Muscle of arm (tissue), 1 donor: ENCODE measurements at regions not wholly inside any gene's neighbourhood (a gene's known extent, or its start where the extent isn't known, plus 50 kb on each side); places are given as distances from the start of the nearest gene placed in this dataset.

Source experiments
- DNase-seq: peaks from one replicate; pipeline ENCODE4 v3.0.0-alpha.2; 2013

DNA sequence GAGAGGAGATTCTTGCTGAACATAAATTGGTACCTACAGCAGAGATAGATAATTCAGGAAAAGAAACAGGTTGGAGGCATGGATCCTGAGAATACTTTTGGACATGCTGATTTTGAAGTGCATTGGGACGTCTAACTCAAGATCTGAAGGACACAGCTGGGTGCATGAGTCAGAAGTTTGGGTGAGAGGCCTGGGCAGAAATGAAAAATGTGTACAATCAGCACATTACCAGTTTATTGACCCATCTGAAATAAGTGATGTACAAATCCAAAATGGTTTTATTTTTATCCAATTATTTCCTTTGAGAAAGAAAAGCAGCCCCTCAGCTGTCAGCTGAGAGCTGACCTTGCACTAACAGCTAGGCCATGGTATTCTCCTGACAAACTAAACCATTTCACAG is 975.2 kb upstream of the B3GALT2 start:
- no peak for DNase-seq

- no peak for DNase-seq
These were observed 973.5 kb upstream of the B3GALT2 start for GRCh38 chr1:194159941-194160340.

- no peak for DNase-seq
These were observed 969.5 kb upstream of the B3GALT2 start for GRCh38 chr1:194155962-194156361.

GRCh38 chr1:194151056-194151455 is 964.6 kb upstream of the B3GALT2 start:
- DNase-seq, result no peak

- DNase-seq, result no peak
These were observed 963.8 kb upstream of the B3GALT2 start for GRCh38 chr1:194150242-194150641.

- no peak for DNase-seq
These were observed 946.7 kb upstream of the B3GALT2 start for GRCh38 chr1:194133152-194133551.

DNA sequence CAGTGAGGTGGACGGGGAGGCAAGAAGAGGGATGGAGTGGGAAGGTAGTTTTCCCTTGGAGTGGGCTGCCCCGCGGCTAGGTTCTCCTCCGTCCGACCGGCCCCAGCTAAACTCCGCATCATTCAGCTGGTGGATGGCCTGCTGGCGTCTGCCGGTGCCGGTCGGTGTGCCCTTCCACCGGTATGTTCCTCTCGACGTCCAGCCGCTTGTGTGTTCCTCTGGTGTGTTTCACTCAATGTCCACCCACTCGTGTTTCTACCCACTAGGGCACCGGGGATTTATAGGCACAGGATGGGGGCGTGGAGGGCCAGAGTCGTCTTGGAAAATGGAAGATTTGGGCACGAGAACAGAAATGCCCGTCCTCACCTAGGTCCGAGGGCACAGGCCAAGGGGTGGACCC is 931.7 kb upstream of the B3GALT2 start:
- no peak for DNase-seq

DNA sequence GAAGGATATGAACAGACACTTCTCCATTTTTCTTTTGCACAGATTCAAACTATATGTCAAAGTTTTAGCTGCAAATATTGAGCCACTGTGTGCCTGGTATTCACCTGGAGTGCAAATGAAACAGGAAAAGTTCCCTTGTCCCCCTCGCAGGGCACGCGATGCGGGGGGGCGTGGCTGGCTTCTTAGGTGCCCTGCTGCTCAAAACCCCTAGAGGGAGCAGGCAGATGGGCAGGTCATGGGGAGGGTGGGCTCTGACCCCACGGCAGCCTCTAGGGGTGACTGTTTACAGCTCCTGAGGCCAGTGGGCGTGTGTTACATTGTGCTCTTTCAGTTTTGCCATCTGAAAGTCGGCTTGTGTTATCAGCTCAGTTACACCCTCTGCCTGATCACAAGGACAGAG is 931.2 kb upstream of the B3GALT2 start:
- no peak for DNase-seq

GRCh38 chr1:194114288-194114687 is 927.9 kb upstream of the B3GALT2 start:
- no peak for DNase-seq

DNA sequence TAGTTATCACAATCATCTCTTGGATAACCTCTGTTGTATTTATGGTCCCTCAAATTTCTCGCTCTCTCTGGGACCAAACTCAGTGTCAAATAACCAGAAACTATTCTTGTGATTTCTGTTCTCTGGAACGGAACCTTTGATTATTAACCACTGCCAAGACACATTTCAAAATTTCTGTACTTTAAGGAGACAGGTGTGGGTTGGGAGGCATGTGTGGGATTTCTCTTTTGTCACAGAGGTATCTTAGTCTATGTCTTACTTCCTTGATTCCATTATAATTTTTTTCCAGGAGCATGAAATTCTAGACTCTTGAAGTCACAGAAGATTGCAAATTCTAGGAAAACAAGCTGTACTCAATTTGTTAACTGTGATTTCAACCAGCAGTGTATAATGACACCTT is 919.0 kb upstream of the B3GALT2 start:
- no peak for DNase-seq

DNA sequence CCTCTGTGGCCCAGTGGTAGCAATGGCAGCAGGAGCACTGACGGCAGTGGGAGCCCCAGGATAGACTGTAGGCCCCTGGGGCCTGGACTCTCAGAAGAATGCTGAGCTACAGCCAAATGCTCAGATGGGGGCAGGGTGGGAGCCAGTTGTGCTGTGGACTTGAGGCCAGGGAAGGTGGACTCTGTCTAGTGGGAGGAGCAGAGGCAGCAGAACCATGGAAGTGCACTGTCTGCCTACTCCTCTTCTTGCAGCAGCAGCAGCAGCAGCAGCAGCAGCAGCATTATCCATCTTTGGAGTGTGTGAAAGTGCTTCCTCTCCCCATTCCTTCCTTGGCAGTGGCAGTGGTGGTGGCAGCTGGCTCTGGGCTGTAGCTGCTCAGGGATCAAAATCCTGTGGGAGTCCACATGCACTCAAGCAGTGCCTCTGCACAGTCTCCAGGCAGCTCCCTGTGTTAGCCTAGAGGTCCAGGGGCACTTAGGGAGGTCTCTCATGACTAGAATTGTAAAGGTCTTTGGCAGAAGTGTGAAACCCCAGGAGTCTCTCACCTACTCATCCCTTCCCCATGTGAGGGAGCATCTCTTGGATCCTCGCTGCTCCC is 917.9 kb upstream of the B3GALT2 start:
- no peak for DNase-seq

DNA sequence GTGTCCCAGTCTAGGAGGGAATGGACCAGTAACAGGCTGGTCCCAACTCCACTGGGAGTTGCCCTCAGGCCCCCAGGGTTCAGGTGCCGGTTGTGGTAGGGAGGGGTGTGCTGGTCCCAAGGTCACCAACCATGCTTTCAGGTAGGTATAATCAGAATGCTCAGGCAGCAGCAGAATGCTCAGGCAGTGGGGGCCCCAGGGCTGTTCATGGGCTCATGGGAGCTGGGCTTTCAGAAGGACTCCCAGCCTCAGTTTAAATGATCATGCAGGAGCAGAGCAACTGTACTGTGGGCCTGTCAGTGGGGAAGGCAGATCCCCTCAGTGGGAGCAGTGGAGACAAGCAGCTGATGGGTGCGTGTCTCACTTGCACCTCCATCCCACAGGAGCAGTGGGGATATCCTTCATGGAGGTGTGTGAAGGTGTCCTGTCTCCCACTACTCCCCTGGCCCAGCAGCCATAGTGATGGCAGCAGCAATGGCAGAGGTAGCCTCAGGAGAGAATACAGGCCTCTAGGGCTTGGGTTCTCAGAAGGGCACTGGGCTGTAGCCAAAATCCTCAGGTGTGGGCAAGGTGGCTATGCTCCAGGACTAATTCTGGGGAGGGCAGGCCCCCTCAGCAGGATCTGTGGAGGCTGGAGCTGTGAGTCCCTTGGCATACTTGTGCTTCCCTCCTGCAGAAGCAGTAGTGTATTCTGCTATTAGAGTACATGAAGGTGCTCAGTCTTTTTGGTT is 917.3 kb upstream of the B3GALT2 start:
- no peak for DNase-seq

DNA sequence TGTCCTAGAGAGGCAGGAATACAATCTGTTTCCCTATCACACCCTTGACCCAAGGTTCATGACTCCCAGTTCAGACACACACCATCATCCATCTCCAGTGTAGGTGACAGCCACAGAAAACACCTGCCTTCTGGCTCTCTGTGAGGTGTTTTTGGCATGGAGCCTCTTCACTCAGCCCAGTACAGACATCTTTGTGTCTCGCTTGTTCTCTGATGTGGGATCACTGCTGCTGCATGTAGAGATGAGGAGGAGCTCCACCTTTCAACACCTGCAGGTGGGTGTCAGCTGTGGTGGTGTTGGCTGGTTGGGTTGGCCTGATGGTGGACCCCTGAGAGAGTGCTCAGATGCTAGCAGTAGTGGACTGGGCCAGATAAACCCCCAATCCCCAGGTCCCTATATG is 916.7 kb upstream of the B3GALT2 start:
- DNase-seq, result no peak

- DNase-seq, result no peak
These were observed 916.2 kb upstream of the B3GALT2 start for GRCh38 chr1:194102607-194103006.

- DNase-seq, result no peak
These were observed 898.3 kb upstream of the B3GALT2 start for GRCh38 chr1:194084755-194085154.

GRCh38 chr1:194081444-194081843 is 895.0 kb upstream of the B3GALT2 start:
- no peak for DNase-seq

DNA sequence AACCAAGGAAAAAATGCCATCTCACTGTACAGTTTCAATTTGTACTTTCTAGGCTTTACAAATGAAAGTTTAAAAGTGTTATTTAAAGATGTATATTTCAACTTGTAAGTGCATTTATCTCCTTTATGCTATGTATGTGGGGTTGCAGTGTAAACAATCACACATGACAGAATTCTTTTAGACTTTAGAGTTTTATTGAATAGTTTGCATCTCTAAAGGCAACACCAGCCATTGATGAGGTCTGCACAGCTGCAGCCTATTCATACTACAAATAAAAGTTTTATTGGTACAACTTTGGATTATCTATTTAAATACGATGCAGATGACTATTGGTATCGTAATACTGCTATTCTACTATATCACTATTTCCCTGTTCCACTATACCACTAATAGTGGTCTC is 894.4 kb upstream of the B3GALT2 start:
- no peak for DNase-seq

DNA sequence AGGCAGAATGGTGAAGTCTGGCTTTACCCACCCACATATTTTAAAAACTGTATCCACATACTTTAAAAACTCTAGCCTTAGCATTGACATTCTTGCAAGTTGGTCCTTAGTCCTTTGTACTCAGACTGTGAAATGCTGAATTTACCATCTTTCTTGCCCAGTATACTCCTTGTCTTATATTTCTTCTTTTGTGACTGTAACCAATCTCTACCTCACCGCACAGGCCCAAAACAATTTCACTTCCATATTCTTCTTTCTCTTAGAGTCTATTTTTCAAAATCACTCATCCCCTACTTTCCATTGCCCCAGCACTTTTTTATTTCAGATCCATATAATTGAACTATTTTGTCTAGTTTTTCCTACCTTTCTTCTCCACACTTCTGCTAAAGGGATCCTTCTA is 892.4 kb upstream of the B3GALT2 start:
- DNase-seq, result no peak

DNA sequence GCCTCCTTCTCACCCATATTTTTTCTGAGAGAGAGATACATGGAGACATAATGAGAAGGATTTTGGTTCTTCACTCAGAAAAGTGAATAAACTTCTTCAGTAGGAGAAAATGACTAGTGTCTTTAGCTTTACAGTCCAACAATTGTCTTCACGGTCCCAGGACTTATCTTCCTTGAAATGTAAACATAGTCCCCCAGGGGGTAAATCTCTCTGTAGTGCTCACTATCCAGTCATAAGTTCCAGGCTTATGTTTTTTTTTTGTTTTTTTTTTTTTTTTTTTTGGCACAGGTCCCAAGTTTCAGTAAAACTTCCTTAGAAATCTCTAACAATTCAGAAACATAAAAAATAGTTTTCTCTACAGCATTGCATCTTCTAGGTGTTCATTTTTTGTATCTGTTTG is 890.2 kb upstream of the B3GALT2 start:
- no peak for DNase-seq

DNA sequence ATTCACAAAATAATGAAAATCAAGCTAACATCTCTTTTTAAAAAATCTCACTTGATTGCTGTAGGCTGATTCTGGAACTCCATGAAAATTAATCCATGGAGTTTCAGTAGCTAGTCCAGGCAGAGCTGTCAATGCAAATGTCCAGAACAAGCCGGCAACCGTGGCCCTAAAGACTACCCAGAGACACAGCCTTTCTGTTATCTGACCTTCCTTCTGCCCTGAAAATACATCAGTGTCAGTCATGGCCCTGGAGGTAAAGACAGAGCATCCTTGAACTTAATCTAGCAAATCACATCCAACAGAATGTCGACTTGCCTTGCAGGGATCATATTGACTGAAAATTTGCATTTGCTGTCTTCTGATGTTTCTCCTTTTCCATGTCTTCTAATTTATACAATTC is 887.4 kb upstream of the B3GALT2 start:
- no peak for DNase-seq

DNA sequence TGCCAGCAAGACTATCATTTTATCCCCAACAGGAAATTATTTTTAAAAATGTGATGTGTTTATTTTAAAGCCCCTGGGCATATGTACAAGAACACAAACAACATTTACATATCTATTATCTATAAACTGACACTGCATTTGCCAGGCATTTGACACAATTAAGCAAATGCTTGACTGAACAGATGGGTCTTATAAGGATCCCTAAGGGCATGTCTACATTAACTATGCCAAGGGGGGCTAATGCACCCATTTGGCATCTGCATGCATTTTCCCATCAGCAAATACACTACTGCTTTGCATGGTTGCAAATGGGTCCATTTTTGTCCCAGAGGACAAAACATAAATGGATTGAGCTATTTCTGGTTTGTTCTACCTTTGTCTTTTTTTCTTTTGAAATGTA is 884.8 kb upstream of the B3GALT2 start:
- DNase-seq, result no peak

DNA sequence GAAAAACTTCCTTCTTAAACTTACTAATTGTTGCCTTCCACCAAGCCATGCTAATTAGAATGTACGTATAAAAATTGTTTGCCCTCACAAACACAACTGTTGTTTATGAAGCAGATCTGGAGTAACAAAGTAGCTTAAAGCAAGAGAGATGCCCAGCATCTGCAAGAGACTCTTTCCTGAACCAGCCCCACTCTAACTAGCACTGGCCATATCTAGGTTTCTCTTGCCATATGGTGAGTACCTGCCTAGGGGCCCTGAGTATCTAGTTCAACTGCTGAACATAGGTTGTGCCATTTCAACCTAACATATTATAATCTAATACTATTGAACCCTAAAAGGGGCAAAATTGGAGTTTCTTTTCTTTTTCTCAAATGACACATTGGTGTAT is 883.4 kb upstream of the B3GALT2 start:
- no peak for DNase-seq

GRCh38 chr1:194069168-194069830 is 882.9 kb upstream of the B3GALT2 start:
- no peak for DNase-seq
